GM12891 (cell line): ENCODE measurements at regions not wholly inside any gene's neighbourhood (a gene's known extent, or its start where the extent isn't known, plus 50 kb on each side); places are given as distances from the start of the nearest gene placed in this dataset.

ENCODE experiments used
- DNase-seq: peaks from one replicate; pipeline ENCODE4 v3.0.0; 2011; ENCODE audit warnings: low spot score; ENCODE audit not compliant: insufficient read length
- FAIRE-seq: peaks from 2 replicates; lab custom pipeline; 2011; peaks lifted over from hg19 to GRCh38; lab: Jason Lieb, UNC
- PAX5 ChIP-seq: IDR thresholded peaks from 2 replicates; pipeline ENCODE4 v1.6.1; 2011; ENCODE audit warnings: low read length, moderate library complexity, mild to moderate bottlenecking; ENCODE audit not compliant: insufficient read depth, severe bottlenecking
- POLR2A ChIP-seq: IDR thresholded peaks from 2 replicates; pipeline ENCODE4 v1.6.1; 2011; ENCODE audit warnings: low read depth, low read length, control low read depth
- POLR2AphosphoS5 ChIP-seq: IDR thresholded peaks from 2 replicates; pipeline ENCODE4 v1.6.1; 2011; ENCODE audit warnings: low read depth, low read length, control low read depth
- POU2F2 ChIP-seq: IDR thresholded peaks from 2 replicates; pipeline ENCODE4 v1.6.1; 2011; ENCODE audit warnings: low read depth, mild to moderate bottlenecking, control low read depth, low read length, moderate library complexity
- SPI1 ChIP-seq: IDR thresholded peaks from 2 replicates; pipeline ENCODE4 v1.6.1; 2011; ENCODE audit warnings: low read depth, low read length, control low read depth
- TAF1 ChIP-seq: IDR thresholded peaks from 2 replicates; pipeline ENCODE4 v1.6.1; 2011; ENCODE audit warnings: low read depth, low read length, control low read depth

DNA sequence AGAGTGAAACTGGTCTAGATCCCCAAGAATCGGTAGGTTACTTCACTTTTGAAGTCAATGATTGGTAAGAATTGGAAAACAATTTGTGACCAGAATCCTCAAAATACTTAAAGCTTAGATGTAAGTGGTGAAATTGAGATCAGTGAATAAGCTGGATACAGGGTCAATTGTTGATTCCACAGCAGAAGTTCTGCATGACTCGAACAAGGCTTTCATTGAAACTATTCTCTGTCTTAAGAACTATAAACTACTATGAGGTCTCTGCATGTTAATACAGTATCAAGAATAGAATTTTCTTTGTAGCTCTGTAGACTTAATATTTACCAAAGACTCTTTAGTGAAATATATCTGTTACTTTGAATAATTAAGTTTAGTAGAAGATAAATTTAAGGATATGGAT lies 324.2 kb upstream of the FIGN start:
- no peak for DNase-seq
- FAIRE-seq = no peak

DNA sequence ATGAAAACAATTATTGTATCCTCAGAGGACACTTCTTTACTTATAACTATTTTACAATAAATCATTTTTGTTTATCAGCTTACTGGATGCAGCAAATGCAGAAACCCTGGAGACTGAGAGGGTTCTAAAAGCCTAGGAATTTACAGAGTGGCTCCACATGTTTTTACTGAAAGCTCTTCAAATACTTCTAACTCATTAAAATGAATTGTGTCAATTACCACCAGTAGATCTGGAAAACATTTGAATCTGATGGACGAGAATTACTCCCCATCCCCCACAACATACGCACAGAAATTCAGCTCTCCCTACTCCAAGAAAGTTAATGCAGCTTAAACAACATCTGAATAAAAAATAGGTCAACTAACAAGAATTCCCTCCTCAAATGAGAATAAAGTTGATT lies 319.8 kb upstream of the FIGN start:
- DNase-seq (no peak), FAIRE-seq (no peak)
- TF ChIP-seq POU2F2 (no peak), SPI1 (no peak), TAF1 (no peak), PAX5 (no peak), POLR2A (no peak)

More for the DNA sequence above, 324.2 kb upstream of the FIGN start:
- TF ChIP-seq SPI1 (no peak), TAF1 (no peak), POLR2A (no peak), POU2F2 (no peak), PAX5 (no peak), POLR2AphosphoS5 (no peak)

DNA sequence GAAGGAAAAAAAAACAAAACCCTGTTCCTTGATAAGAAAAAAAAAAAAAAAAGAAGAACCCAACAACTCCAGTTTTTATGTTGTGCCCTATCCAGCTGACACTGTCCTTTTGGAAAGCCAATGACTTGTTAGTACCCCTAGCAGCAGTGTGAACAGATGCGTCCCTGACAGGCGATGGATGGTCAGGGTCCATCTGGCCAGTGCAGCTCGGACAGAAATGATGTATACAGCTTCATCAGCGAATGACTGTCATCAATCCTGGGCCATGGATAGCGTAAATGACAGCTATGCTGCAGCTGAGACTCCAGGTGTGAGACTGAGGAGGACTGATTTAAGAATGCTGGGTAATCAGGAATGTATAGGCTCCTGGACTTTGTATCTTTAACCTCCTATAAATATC lies 318.8 kb upstream of the FIGN start:
- TF ChIP-seq TAF1 (no peak), POU2F2 (no peak), SPI1 (no peak), POLR2AphosphoS5 (no peak), POLR2A (no peak), PAX5 (no peak)
- FAIRE-seq (no peak), DNase-seq (no peak)

GRCh38 chr2:164053021-164053420 lies 317.2 kb upstream of the FIGN start:
- FAIRE-seq = no peak
- DNase-seq = no peak
- TF ChIP-seq POLR2AphosphoS5 (no peak), SPI1 (no peak), POLR2A (no peak), TAF1 (no peak), POU2F2 (no peak), PAX5 (no peak)

DNA sequence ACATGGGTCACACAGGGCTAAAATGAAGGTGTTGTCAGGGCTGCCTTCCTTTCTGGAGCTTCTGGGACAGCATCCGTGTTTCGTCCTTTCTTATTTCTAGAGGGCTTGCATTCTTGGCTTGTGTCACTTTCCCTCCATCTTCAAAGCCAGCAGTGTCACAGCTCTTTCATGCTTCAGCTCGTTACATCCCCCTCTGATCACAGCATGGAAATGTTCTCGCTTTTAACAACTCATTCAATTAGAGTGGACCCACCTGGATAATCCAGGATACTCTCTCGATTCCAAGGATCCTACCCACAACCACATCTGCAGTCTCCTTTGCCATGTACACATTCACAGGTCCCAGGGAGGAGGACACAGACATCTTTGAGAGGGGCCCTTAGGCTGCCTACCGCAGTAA lies 316.2 kb upstream of the FIGN start:
- no peak for FAIRE-seq
- DNase-seq = no peak
- TF ChIP-seq POU2F2 = no peak

DNA sequence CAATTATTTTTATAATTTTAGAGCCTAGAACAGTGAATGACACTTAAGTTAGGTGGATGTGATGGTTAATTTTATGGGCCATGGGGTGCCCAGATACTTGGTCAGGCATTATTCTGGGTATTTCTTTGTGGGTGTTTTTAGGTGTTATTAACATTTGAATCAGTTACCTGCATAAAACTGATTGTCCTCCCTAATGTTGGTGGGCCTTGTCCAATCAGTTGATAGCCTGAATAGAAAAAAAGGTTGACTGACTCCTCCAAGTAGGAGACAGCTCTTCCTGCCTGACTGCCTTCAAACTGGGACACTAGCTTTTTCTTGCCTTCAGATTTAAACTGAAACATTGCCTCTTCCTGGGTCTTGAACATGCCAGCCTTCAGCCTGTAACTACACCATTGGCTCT lies 312.9 kb upstream of the FIGN start:
- DNase-seq (no peak), FAIRE-seq (no peak)
- TF ChIP-seq SPI1 = no peak
- TF ChIP-seq PAX5 = no peak
- TF ChIP-seq POLR2A = no peak
- no peak for TF ChIP-seq POLR2AphosphoS5
- no peak for TF ChIP-seq POU2F2
- no peak for TF ChIP-seq TAF1

GRCh38 chr2:164046040-164046439 lies 310.2 kb upstream of the FIGN start:
- TF ChIP-seq POLR2A (no peak), TAF1 (no peak)
- DNase-seq (no peak), FAIRE-seq (no peak)

DNA sequence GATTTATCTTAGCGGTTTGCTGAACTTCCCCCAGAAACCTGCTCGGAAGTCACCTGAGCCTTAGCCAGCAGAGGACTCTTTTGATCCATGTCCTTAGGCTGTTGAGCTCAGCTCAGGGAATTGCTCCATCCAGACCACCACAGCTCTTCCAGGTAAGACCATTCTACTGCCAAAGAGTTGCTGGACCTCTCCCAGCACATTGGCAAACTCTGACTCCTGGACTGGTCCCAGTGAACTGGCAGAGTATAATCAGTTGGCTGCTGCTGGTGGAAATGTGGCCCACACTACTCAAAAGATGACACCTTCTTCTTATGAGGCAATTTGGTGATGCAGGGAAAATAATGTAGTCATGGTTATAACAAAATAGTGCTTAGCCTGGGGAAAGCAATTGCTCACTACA lies 308.8 kb upstream of the FIGN start:
- DNase-seq (no peak), FAIRE-seq (no peak)
- TF ChIP-seq POU2F2 (no peak), TAF1 (no peak), POLR2AphosphoS5 (no peak), SPI1 (no peak), PAX5 (no peak), POLR2A (no peak)

GRCh38 chr2:164039270-164039669 lies 303.5 kb upstream of the FIGN start:
- no peak for TF ChIP-seq PAX5
- TF ChIP-seq POLR2AphosphoS5 = no peak
- no peak for TF ChIP-seq SPI1
- no peak for TF ChIP-seq POU2F2
- TF ChIP-seq TAF1 = no peak
- no peak for TF ChIP-seq POLR2A
- DNase-seq = no peak
- FAIRE-seq = no peak

GRCh38 chr2:164032995-164033394 lies 297.2 kb upstream of the FIGN start:
- DNase-seq = no peak
- TF ChIP-seq PAX5 (no peak), POLR2A (no peak), POLR2AphosphoS5 (no peak), TAF1 (no peak)
- FAIRE-seq = no peak

- FAIRE-seq = no peak
- TF ChIP-seq POU2F2 = no peak
- TF ChIP-seq POLR2A = no peak
- no peak for TF ChIP-seq SPI1
- DNase-seq = no peak
Observed at GRCh38 chr2:164030623-164031022, 294.8 kb upstream of the FIGN start.
